GM10266 (cell line): ENCODE measurements at regions not wholly inside any gene's neighbourhood (a gene's known extent, or its start where the extent isn't known, plus 50 kb on each side); places are given as distances from the start of the nearest gene placed in this dataset.
A peak's percentile ranks its signal among the peaks of the same experiment; 100 is the strongest.

Source experiments
- DNase-seq: peaks from one replicate; pipeline ENCODE4 v3.0.0; 2012; ENCODE audit errors: extremely low spot score
- TF ChIP-seq, protein P1 (sequence below): IDR thresholded peaks from 2 replicates; pipeline ENCODE4 v1.5.1; 2012; ENCODE audit warnings: mild to moderate bottlenecking, low read depth; ENCODE audit not compliant: control insufficient read depth, insufficient read depth; ENCODE audit errors: missing control alignments

DNA sequence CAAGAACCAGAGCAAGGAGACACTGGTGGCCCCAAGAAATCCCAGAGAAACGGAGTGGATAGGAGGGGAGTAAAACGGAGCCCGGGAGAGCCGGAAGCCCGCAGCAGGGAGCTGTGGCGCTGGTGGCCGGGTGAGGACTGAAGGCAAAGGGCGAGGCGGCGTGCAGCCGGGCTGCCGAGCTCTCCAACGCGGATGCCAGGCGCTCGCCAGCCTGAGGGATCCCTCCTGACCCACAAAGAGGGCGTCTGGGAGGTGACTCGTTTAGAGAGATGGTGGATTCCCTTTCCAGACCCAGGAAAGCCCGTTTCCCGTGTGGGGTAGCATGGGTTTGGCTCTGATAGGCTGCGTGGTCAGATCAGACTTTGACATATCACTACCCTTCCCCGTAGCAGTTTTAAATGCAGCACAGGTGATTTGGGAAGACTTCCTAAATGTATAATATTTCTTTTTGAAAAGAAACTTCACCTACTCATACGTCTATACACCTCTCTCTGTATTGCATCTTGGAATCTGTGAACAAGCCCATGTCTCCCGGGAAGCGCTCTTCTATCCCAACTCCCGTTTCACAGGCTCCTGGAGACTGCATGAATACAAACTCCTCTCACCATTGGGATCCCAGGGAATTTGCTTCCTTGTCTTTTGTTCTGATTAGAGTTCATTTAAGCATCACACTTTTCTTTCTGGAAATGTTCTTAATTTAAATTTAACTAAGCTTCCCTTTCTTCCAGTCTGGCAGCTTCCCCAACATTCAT is 158.1 kb downstream of the C9orf152 start:
- peak; percentile 22 for DNase-seq
- TF ChIP-seq, protein P1, sequence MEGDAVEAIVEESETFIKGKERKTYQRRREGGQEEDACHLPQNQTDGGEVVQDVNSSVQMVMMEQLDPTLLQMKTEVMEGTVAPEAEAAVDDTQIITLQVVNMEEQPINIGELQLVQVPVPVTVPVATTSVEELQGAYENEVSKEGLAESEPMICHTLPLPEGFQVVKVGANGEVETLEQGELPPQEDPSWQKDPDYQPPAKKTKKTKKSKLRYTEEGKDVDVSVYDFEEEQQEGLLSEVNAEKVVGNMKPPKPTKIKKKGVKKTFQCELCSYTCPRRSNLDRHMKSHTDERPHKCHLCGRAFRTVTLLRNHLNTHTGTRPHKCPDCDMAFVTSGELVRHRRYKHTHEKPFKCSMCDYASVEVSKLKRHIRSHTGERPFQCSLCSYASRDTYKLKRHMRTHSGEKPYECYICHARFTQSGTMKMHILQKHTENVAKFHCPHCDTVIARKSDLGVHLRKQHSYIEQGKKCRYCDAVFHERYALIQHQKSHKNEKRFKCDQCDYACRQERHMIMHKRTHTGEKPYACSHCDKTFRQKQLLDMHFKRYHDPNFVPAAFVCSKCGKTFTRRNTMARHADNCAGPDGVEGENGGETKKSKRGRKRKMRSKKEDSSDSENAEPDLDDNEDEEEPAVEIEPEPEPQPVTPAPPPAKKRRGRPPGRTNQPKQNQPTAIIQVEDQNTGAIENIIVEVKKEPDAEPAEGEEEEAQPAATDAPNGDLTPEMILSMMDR = no peak

DNA sequence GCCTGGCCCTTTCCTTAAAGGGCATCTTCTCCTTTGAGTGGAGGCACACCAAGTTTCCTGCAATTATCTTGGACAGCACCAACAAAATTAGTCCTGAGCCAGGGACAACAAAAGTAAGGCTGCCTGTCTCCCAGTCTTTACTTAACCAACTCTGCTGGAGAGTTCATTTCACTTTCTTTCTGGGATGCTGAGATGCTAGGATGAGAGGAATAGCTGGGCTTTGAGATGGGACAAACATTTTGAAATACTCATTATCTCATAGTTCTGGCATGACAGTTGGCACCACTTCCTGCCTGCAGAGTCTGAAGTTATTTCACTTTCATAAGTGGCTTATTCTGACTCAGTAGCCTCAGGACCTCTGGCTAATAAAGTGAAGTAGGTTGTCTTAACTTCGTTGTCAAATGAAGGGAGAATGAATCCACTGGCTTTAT is 157.0 kb downstream of the C9orf152 start:
- peak; percentile 53 for DNase-seq

DNA sequence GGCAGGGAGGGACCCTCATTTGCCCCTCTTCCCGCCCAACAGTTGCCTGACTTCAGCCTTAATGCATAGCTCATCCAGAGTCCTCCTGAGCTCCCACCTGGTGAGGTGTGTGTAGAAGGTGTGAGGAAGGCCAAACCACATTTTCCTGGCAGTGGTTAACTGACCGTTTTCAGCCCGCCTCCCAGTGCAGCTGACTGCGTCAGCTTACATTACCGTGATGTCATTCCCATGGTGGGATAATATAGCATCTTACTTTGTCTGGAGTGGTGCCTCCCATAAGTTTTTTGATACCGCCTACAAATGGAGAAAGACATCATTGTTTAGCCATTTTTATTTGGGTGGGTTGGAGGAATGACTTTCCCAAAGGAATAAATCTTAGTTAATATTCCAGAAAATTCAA is 151.9 kb downstream of the C9orf152 start:
- TF ChIP-seq, protein P1 = no peak
- no peak for DNase-seq

More for the DNA sequence above, 157.0 kb downstream of the C9orf152 start:
- TF ChIP-seq, protein P1 = no peak

DNA sequence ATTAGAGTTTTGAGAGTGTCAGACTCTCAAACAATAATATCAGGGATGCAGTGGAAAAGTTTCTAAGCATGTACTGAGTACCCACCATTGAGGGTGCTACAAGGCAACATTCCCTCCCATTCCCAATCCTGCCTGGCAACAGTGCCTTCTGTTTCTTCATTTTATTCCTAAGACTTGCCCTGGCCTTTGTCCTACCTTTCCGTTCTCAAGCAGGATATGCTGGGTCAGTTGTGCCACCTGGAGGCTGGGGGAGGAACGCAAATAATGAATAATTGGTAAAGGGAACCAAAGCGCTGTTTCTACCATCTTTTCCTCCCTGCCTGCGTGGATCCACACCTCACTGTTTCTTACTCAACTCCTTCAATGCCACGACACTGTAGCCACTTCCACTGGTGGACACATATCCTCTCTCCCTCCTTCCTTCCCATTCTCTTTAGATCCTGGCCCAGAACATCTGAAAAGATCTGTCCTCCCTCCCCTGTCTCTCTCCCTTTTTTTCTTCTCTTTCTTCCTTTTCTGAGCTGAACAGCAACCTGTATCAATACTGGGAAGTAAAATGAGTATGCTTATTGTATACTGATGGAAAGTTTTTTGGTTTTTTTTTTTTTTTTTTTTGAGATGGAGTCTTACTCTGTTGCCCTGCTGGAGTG is 149.5 kb downstream of the C9orf152 start:
- DNase-seq = peak; percentile 37
- TF ChIP-seq, protein P1 = peak; percentile 66

DNA sequence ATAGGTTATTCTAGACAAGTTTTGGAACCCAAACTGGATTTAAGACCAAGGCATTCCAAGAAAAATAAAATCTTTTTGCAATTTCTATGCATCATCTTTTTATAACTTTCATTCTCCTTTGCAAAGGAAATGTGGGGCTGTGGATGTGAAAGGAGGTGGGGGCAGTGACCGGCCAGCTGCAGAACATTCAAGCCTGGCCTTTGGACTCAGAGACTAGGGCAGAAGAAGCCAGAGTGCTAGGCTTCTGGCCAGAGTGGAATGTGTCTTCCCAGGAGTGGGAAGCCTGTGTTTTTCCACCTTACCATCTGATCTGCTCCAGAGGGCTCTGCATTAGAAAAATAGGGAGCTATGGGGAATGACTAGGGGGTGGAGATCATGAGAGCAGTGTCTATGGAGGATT is 148.5 kb downstream of the C9orf152 start:
- TF ChIP-seq, protein P1 = no peak
- no peak for DNase-seq

DNA sequence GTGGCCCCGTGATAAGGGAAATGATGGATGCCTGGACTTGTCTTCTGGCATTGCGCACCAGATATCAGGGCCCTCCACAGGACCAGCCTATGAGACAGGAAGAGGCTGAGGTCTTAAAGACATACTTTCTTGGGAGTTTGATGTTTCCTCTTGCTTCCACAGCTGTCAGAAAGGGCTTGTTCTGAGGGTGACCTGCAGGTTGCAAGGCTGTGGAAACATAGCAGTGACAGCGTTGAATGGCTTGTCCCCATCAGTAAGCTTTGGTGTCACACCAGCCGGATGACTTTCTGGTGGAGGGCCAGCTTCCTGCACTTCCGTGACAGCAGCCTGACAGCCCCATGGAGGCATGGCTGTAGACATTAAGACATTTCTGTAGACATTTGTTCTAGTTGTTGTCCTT is 143.2 kb downstream of the C9orf152 start:
- no peak for DNase-seq
- TF ChIP-seq, protein P1 = no peak

DNA sequence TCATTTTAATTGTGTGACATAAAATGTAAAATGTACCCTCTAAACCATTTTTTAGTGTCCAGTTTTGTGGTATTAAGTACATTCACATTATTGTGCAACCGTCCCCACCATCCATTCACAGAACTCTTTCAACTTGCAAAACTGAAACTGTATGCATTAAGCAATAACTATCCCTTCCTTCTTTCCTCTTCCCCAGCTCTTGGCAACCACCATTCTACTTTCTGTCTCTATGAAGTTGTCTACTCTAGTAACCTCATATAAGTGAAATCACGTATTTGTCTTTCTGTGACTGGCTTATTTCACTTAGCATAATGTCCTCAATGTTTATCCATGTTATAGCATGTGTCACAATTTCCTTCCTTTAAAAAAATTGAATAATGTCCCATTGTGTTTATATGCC is 142.4 kb downstream of the C9orf152 start:
- TF ChIP-seq, protein P1 = no peak
- DNase-seq = no peak
